HG03521 (cell line): ENCODE measurements at regions not wholly inside any gene's neighbourhood (a gene's known extent, or its start where the extent isn't known, plus 50 kb on each side); places are given as distances from the start of the nearest gene placed in this dataset.
"Not testable (repeated sequence)": the region's sequence is repeated elsewhere in the genome, so short reads cannot be mapped to it uniquely, and the experiment has no call there.

Source experiments
- ATAC-seq: cut with Tn5 transposase; IDR thresholded peaks from one replicate; pipeline ENCODE4 v1.9.1; 2021; ENCODE audit warnings: mild to moderate bottlenecking, moderate library complexity; ENCODE audit not compliant: unreplicated experiment

DNA sequence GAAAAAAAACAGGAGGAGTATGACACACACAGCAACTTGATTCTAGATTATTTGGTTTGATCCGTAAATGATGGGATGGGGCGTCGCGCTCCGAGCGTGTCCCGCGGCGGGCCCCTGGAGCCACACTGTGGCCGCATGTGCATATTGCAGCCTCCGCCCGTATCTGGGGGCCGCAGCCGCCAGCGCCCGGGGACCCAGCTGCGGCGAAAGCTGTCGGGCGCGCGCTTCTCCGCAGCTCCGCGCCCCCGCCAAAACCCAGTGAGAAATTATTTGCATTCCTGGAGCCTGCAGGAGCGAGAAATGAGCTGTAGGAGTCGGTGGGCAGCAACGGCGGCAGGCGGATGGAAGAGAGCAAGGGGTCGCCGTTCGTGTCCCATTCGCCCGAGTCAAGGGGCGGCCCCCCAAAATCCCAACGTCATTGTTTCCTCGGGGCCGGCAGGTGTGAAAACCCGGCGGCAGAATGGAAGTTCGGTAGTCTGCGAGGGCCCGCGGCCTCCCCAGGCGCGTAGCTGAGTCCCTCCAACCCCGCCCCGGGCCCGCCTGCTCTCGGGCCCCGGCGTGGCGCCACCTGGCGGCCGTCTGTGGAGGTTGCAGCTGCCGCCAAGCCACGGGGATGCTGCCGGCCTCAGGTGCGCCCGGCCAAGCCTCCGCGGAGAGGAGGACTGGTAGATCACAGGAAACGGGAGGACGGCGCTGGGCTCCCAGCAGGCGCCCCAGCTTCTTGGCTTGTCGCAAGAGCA, 86.8 kb downstream of the FAM72B start:
- ATAC-seq = peak; percentile 90

DNA sequence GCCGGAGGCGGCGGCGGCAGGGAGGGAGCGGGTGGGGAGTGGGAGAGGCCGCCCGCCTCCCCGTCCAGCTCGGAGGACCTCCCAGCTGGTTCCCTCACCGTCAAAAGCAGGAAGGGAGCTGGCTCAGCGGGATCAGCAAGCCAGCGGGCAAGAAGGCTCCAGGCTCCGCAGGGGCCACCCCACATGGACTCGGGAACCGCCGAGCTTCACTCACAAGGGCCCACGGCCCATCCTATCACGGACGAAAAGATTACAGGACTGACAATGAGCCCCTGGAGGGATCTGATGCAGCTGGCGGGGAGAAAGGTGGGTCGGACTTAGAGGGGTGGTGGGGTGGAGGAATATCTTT, 86.3 kb downstream of the FAM72B start:
- not testable (repeated sequence) for ATAC-seq

DNA sequence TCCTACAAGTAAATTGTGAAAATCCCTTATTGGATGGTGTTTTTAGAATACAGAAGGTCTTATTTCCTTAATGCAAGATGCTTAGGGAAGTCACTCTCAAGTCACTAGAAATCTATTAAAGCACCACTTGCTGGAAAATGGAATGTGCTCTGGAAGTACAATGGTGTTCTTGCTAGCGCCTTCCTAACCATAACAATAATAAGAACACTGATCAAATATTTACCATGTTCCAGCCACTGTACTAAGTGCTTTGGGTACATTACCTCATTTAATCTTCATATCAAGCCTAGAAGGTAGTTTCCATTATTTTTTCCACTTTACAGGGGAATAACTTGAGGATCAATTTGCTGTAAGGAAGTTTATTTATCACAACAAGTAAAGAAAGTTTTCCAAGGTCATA, 75.1 kb downstream of the FAM72B start:
- not testable (repeated sequence) for ATAC-seq

DNA sequence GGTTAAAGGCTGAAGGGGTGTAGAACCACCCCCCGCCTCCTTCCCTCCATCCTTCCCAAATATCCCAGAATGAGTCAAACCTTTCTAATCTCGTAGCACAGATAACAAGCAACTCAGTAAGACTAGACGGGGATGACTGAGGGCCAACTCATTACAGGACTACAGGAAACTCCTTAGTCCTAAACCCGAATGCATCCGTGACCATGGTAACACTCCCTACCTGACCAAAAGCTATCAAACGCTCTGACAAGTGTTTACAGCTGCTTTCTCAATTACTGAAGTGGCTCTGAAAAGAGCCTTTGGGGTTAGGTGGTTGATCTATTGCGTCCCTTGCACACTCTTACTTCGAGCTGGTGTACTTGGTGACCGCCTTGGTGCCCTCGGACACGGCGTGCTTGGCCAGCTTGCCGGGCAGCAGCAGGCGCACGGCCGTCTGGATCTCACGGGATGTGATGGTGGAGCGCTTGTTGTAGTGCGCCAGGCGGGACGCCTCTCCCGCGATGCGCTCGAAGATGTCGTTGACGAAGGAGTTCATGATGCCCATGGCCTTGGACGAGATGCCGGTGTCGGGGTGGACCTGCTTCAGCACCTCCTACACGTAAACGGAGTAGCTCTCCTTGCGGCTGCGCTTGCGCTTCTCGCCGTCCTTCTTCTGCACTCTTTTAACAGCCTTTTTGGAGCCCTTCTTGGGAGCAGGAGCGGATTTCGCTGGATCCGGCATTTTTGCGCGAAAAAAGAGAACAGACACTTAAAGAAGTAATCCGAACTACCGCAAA, 67.4 kb downstream of the FAM72B start:
- ATAC-seq = not testable (repeated sequence)

DNA sequence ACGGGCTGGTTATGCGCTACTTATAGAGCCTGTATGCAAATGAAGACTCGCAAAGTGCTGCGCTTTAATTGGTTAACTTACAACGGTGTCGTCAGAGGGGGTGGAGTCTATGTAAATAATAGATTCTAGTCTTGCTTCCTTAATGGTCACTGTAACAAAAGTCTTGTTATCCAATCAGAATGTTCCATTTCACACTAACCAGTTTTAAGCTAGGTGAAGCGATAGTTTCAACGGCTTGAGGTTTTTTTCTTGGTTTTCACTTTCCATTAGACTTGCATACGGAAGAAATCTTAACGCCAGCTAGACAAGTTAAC, 66.9 kb downstream of the FAM72B start:
- ATAC-seq = not testable (repeated sequence)

DNA sequence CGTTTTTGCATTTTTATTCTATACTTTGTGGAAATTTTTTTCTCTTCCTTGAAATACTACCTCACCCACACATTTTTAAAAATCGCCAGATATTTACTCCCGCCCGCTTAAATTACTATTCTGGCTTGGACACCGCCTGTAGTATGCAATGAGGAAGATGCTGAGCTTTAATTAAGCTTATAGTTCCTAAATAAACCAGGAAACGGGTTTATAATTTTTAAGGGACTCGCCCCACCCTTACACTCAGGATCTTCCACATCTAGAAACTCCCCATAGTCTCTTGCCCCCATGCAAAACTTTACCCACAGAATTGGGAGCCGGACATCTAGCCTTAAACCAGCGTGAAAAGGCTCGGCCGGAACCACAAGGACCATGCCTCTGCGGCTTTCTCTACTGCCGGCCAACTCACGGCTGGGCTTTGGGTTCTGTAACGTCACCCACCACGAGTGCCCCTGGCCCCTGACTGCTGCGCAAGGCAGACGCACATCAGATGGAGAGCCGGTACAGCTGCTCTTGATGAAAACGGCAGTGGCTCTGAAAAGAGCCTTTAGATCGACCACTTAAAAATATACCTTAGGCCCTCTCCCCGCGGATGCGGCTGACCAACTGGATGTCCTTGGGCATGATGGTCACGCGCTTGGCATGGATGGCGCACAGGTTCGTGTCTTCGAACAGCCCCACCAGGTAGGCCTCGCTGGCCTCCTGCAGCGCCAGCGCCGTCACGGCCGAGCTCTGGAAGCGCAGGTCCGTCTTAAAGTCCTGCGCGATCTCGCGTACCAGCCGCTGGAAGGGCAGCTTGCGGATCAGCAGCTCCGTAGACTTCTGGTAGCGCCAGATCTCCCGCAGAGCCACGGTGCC, 66.3 kb downstream of the FAM72B start:
- not testable (repeated sequence) for ATAC-seq
